SIG-M5 (cell line): ENCODE measurements at regions not wholly inside any gene's neighbourhood (a gene's known extent, or its start where the extent isn't known, plus 50 kb on each side); places are given as distances from the start of the nearest gene placed in this dataset.

Experiments used
- DNase-seq: peaks from one replicate; lab custom pipeline; 2025; lab: John Stamatoyannopoulos, UW

GRCh38 chr17:73785496-73785895 lies 141.3 kb upstream of the SDK2 start:
- no peak for DNase-seq

GRCh38 chr17:73785958-73786743 lies 141.9 kb upstream of the SDK2 start:
- no peak for DNase-seq

GRCh38 chr17:73787076-73788059 lies 143.1 kb upstream of the SDK2 start:
- no peak for DNase-seq

- no peak for DNase-seq
These were observed 143.9 kb upstream of the SDK2 start for GRCh38 chr17:73788111-73788510.

- DNase-seq: no peak
These were observed 146.9 kb upstream of the SDK2 start for GRCh38 chr17:73791121-73791520.

- DNase-seq: no peak
These were observed 147.4 kb upstream of the SDK2 start for GRCh38 chr17:73791631-73792030.

- DNase-seq: no peak
These were observed 148.7 kb upstream of the SDK2 start for GRCh38 chr17:73792994-73793393.

- no peak for DNase-seq
These were observed 150.1 kb upstream of the SDK2 start for GRCh38 chr17:73794336-73794735.

- no peak for DNase-seq
These were observed 151.5 kb upstream of the SDK2 start for GRCh38 chr17:73795730-73796129.

GRCh38 chr17:73797594-73798110 lies 153.4 kb upstream of the SDK2 start:
- no peak for DNase-seq

GRCh38 chr17:73798111-73798748 lies 154.0 kb upstream of the SDK2 start:
- no peak for DNase-seq

GRCh38 chr17:73799096-73799495 lies 154.9 kb upstream of the SDK2 start:
- no peak for DNase-seq

GRCh38 chr17:73799781-73800627 lies 155.8 kb upstream of the SDK2 start:
- DNase-seq: no peak

GRCh38 chr17:73800893-73801292 lies 156.6 kb upstream of the SDK2 start:
- no peak for DNase-seq

- DNase-seq: no peak
These were observed 157.3 kb upstream of the SDK2 start for GRCh38 chr17:73801455-73802100.

- no peak for DNase-seq
These were observed 158.1 kb upstream of the SDK2 start for GRCh38 chr17:73802314-73802713.

GRCh38 chr17:73802871-73803270 lies 158.6 kb upstream of the SDK2 start:
- DNase-seq: no peak

GRCh38 chr17:73803964-73804435 lies 159.8 kb upstream of the SDK2 start:
- DNase-seq: no peak

GRCh38 chr17:73806768-73807167 lies 162.5 kb upstream of the SDK2 start:
- no peak for DNase-seq

GRCh38 chr17:73813201-73813600 lies 169.0 kb upstream of the SDK2 start:
- no peak for DNase-seq

GRCh38 chr17:73814075-73814474 lies 169.8 kb upstream of the SDK2 start:
- DNase-seq: no peak
